ENCODE measurements at regions not wholly inside any gene's neighbourhood (a gene's known extent, or its start where the extent isn't known, plus 50 kb on each side); places are given as distances from the start of the nearest gene placed in this dataset.
"Not testable (repeated sequence)": the region's sequence is repeated elsewhere in the genome, so short reads cannot be mapped to it uniquely, and the experiment has no call there.

GRCh38 chr14:36465178-36465577 is 54.9 kb downstream of the NKX2-1 start:
- no peak for DNase-seq

GRCh38 chr14:36462890-36463289 is 57.1 kb downstream of the NKX2-1 start:
- no peak for DNase-seq

GRCh38 chr14:36455241-36455627 is 64.8 kb downstream of the NKX2-1 start:
- DNase-seq, result no peak

GRCh38 chr14:36454599-36455240 is 65.3 kb downstream of the NKX2-1 start:
- no peak for DNase-seq

GRCh38 chr14:36452860-36453259 is 67.2 kb downstream of the NKX2-1 start:
- no peak for DNase-seq

GRCh38 chr14:36451310-36452065 is 68.5 kb downstream of the NKX2-1 start:
- DNase-seq, result no peak

- no peak for DNase-seq
Measured at GRCh38 chr14:36450550-36450949, 69.5 kb downstream of the NKX2-1 start.

- no peak for DNase-seq
Measured at GRCh38 chr14:36449903-36450302, 70.1 kb downstream of the NKX2-1 start.

GRCh38 chr14:36443374-36443773 is 76.7 kb downstream of the NKX2-1 start:
- DNase-seq, result no peak

GRCh38 chr14:36442824-36443241 is 77.2 kb downstream of the NKX2-1 start:
- no peak for DNase-seq

GRCh38 chr14:36441283-36441682 is 78.7 kb downstream of the NKX2-1 start:
- no peak for DNase-seq

GRCh38 chr14:36439766-36440165 is 80.3 kb downstream of the NKX2-1 start:
- DNase-seq, result no peak

- DNase-seq, result no peak
Measured at GRCh38 chr14:36438883-36439282, 81.1 kb downstream of the NKX2-1 start.

- no peak for DNase-seq
Measured at GRCh38 chr14:36430662-36431084, 89.4 kb downstream of the NKX2-1 start.

- DNase-seq, result no peak
Measured at GRCh38 chr14:36430169-36430568, 89.9 kb downstream of the NKX2-1 start.

- DNase-seq, result no peak
Measured at GRCh38 chr14:36429692-36430091, 90.3 kb downstream of the NKX2-1 start.

GRCh38 chr14:36428350-36428749 is 91.7 kb downstream of the NKX2-1 start:
- no peak for DNase-seq

GRCh38 chr14:36426836-36427235 is 93.2 kb downstream of the NKX2-1 start:
- no peak for DNase-seq

- no peak for DNase-seq
Measured at GRCh38 chr14:36426113-36426512, 93.9 kb downstream of the NKX2-1 start.

- no peak for DNase-seq
Measured at GRCh38 chr14:36424478-36425102, 95.4 kb downstream of the NKX2-1 start.

- DNase-seq, result no peak
Measured at GRCh38 chr14:36423430-36423829, 96.6 kb downstream of the NKX2-1 start.

- DNase-seq, result no peak
Measured at GRCh38 chr14:36420149-36420687, 99.8 kb upstream of the MBIP start.

- no peak for DNase-seq
Measured at GRCh38 chr14:36418937-36419336, 98.5 kb upstream of the MBIP start.

GRCh38 chr14:36411951-36412350 is 91.5 kb upstream of the MBIP start:
- not testable (repeated sequence) for DNase-seq

Data from Kasumi-1 (cell line).